ENCODE measurements at regions not wholly inside any gene's neighbourhood (a gene's known extent, or its start where the extent isn't known, plus 50 kb on each side); places are given as distances from the start of the nearest gene placed in this dataset.
"Not testable (repeated sequence)": the region's sequence is repeated elsewhere in the genome, so short reads cannot be mapped to it uniquely, and the experiment has no call there.

- no peaks in the 10 kb centered on the region for H3K9me3 Mint-ChIP-seq
- H3K27me3 Mint-ChIP-seq: no peaks in the 10 kb centered on the region
- no peaks in the 10 kb centered on the region for H3K36me3 Mint-ChIP-seq
- no peaks in the 10 kb centered on the region for H3K4me1 Mint-ChIP-seq
- H3K27ac Mint-ChIP-seq: no peak overlapping the region
- no peak overlapping the region for H3K4me3 Mint-ChIP-seq
Measured at GRCh38 chr4:132809298-132810032, 339.6 kb upstream of the PCDH10 start.

DNA sequence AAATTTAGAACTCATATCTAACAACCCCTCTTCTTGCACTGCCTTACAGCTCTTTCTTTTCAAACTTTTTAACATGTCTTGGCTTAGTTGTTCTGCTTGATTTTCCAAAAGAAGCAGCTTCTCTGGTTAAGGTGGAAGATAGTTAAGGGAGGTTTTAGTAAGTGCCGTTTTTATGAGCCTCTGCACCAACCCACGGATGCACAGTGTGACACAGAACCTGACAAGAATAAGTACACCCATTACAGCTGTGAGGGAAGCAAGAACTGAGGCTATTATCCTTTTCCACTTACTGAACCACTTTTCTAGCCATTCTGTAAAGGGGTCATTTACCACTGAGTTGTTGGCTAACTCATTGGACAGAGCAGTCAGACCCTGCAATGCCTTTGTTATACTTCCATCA, 336.0 kb upstream of the PCDH10 start:
- not testable (repeated sequence) for H3K9me3 Mint-ChIP-seq, H3K4me1 Mint-ChIP-seq, H3K27me3 Mint-ChIP-seq

DNA sequence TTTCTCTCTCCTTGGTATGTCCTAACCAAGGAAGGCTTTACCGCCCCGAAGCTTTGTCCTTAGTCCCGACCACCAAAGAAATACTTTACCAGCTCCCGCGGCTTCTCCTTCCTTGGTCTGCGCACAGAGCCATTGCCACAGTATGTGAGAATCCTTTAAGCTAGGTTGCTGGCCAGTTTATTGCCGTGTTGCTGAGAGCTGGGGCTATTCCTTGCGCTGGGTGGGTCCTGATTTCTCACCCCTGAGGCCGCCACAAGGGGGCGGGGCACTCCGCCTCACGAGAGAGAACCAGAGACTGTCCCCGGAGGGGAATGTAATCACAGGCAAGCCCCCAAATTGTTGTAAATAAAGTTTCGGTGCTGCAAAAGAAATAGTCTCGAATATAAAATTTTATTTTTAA, 331.0 kb upstream of the PCDH10 start:
- H3K27ac Mint-ChIP-seq: no peak overlapping the region
- no peaks in the 10 kb centered on the region for H3K27me3 Mint-ChIP-seq
- H3K4me3 Mint-ChIP-seq: no peak overlapping the region
- no peaks in the 10 kb centered on the region for H3K36me3 Mint-ChIP-seq
- peaks cover 6% of the 10 kb centered on the region for H3K9me3 Mint-ChIP-seq
- H3K4me1 Mint-ChIP-seq: no peaks in the 10 kb centered on the region

More for the DNA sequence above, 336.0 kb upstream of the PCDH10 start:
- not testable (repeated sequence) for H3K36me3 Mint-ChIP-seq, H3K4me3 Mint-ChIP-seq, H3K27ac Mint-ChIP-seq

DNA sequence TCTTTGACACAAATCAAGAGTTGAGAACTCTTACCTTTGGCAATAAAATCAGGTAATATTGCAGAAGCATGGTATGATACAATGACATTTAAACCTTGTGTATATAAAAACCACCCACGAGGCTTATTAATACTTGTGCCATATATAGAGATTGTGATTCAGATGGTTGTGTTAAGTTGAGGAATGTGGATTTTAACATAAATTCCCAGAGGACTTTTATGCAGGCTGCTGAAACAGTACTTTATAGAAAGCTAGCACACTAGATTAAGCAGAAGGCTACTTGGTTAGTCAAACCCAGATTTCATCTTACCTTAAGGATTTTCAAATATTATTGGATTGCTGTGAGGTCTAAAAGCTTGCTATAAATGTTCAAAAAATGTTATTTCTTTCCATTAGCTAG, 325.7 kb upstream of the PCDH10 start:
- Mint-ChIP-seq H3K9me3 (peaks cover 12% of the 10 kb centered on the region), H3K27ac (no peak overlapping the region), H3K4me3 (no peak overlapping the region), H3K27me3 (no peaks in the 10 kb centered on the region), H3K4me1 (no peaks in the 10 kb centered on the region), H3K36me3 (no peaks in the 10 kb centered on the region)

GRCh38 chr4:132824761-132825160, 324.3 kb upstream of the PCDH10 start:
- H3K27ac Mint-ChIP-seq: no peak overlapping the region
- H3K4me1 Mint-ChIP-seq: no peaks in the 10 kb centered on the region
- H3K4me3 Mint-ChIP-seq: no peak overlapping the region
- H3K9me3 Mint-ChIP-seq: peaks cover 22% of the 10 kb centered on the region
- no peaks in the 10 kb centered on the region for H3K36me3 Mint-ChIP-seq
- H3K27me3 Mint-ChIP-seq: peaks cover 2% of the 10 kb centered on the region

DNA sequence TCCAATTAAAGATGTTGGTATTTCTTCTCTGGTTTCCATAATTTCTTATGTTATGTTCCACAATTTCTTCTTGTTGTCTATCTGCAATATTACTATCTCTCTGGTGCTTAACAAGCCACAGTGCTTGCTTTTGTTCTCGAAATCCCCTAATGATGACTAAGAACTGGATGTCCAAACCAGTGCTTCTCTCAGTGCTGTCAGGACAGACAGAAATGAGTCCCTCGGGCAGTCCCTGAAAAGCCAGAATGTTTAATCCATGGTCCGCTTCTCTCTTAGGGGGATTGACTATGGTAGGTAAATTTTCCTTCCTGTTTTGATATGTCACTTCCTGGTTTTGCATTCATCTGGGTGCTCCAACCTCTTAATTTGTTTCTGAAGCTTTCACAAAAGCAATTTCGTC, 321.6 kb upstream of the PCDH10 start:
- peaks cover 16% of the 10 kb centered on the region for H3K9me3 Mint-ChIP-seq
- H3K4me1 Mint-ChIP-seq: no peaks in the 10 kb centered on the region
- no peak overlapping the region for H3K4me3 Mint-ChIP-seq
- peaks cover 2% of the 10 kb centered on the region for H3K27me3 Mint-ChIP-seq
- no peaks in the 10 kb centered on the region for H3K36me3 Mint-ChIP-seq
- H3K27ac Mint-ChIP-seq: no peak overlapping the region

DNA sequence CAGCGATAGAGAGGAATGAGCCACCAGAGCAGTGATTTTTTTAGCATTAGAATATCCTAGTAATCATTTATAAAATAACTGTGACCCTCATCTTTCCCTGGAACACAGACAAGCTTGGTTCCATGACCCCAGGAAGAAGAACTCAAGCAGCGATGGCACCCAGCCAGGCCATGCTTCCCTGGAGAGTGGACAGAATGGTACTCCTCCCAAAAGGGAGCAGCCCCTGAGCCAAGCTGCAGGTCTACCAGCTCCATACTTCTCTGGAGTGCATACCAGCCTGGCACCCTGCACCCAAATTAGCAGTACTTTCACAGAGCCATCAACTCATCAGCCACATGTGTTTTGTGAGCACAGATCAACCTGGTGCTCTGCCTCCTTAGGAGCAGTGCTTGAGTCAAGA, 310.9 kb upstream of the PCDH10 start:
- peaks cover 20% of the 10 kb centered on the region for H3K9me3 Mint-ChIP-seq

DNA sequence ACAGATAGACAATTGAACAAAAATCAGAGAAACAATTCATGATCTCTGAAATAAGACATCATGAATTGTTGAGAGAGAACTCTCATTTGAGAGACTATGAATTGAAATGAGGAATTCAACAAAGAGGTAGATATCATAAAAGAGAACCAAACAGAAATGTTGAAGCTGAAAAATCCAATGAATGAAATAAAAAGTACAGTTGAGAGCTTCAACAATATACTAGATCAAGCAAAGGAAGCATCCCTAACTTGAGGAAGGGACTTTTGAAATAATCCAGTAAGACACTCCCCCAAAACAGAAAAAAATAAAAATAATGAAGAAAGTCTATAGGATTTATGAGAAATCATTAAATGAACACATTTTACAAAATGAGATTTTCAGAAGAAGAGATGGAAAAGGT, 310.0 kb upstream of the PCDH10 start:
- H3K27me3 Mint-ChIP-seq: no peaks in the 10 kb centered on the region
- H3K27ac Mint-ChIP-seq: no peak overlapping the region
- H3K4me1 Mint-ChIP-seq: no peaks in the 10 kb centered on the region
- H3K4me3 Mint-ChIP-seq: no peak overlapping the region
- H3K36me3 Mint-ChIP-seq: no peaks in the 10 kb centered on the region
- peaks cover 20% of the 10 kb centered on the region for H3K9me3 Mint-ChIP-seq

More for the DNA sequence above, 310.9 kb upstream of the PCDH10 start:
- Mint-ChIP-seq H3K36me3 (no peaks in the 10 kb centered on the region), H3K4me1 (no peaks in the 10 kb centered on the region), H3K27me3 (no peaks in the 10 kb centered on the region), H3K27ac (no peak overlapping the region), H3K4me3 (no peak overlapping the region)

DNA sequence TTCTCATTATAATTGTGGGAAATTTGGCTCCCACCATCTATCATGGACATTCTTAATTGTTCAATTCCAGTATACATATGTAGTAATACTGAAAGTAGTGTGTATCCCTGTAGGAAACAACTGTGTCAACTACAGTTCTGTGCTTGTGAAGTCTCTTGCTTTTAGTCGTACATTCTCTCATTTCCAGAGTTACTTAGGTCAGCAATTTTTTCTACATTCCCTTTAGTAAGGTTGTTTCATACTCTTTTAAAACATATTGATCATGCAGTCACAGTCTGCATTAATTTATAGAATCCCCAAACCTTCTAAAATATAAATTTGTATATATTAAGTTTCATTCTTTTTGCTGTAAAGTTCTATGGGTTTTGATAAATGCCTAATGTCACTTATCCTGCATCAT, 289.2 kb upstream of the PCDH10 start:
- Mint-ChIP-seq H3K4me1 (no peaks in the 10 kb centered on the region), H3K4me3 (no peak overlapping the region), H3K9me3 (peaks cover 5% of the 10 kb centered on the region), H3K36me3 (no peaks in the 10 kb centered on the region), H3K27me3 (no peaks in the 10 kb centered on the region), H3K27ac (no peak overlapping the region)

GRCh38 chr4:132860976-132861375, 288.1 kb upstream of the PCDH10 start:
- Mint-ChIP-seq H3K36me3 (no peaks in the 10 kb centered on the region), H3K4me1 (no peaks in the 10 kb centered on the region), H3K9me3 (peaks cover 5% of the 10 kb centered on the region), H3K27ac (no peak overlapping the region), H3K27me3 (no peaks in the 10 kb centered on the region), H3K4me3 (no peak overlapping the region)

DNA sequence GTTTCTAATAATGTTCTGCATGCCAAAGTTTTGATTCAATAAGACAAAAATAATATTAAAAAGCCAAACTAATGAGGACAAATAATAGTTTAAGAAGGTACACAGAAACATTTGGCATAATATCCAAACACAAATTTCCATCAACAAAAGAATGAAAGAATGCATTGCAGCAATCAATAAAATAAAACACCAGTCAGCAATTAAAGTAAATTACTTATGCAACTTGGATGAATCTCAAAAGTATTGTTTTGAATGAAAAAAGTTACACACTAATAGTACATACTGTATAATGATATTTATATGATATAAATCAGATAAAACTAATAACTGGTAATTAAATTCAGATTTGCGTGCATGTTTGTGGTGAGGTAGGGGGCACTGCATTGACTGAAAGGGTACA, 285.5 kb upstream of the PCDH10 start:
- Mint-ChIP-seq H3K27me3 (no peaks in the 10 kb centered on the region), H3K4me3 (no peak overlapping the region), H3K27ac (no peak overlapping the region), H3K36me3 (no peaks in the 10 kb centered on the region), H3K9me3 (no peaks in the 10 kb centered on the region), H3K4me1 (no peaks in the 10 kb centered on the region)

GRCh38 chr4:132865458-132865857, 283.6 kb upstream of the PCDH10 start:
- Mint-ChIP-seq H3K27me3 (no peaks in the 10 kb centered on the region), H3K9me3 (no peaks in the 10 kb centered on the region), H3K36me3 (no peaks in the 10 kb centered on the region), H3K4me1 (no peaks in the 10 kb centered on the region), H3K27ac (no peak overlapping the region), H3K4me3 (no peak overlapping the region)

DNA sequence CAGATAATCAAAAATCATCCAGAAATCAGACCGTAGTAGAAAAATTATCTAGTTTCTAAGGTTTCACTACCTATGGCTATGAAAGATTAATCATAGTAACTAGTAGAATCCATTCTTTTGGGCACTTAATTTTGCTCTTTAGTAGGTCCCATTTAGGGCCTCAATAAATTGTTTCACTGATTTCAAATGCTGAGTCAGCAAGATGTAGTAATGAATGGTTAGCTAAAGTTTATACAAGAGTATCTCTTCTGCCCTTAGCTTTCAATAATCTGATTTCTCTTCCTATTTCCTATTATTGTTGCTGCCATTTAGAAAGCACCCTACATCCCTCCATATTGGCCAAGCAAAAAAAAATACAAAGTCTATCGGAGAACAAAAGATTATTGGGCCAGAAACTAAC, 283.2 kb upstream of the PCDH10 start:
- Mint-ChIP-seq H3K9me3 (no peaks in the 10 kb centered on the region), H3K4me3 (no peak overlapping the region), H3K27ac (no peak overlapping the region), H3K36me3 (no peaks in the 10 kb centered on the region), H3K27me3 (no peaks in the 10 kb centered on the region), H3K4me1 (no peaks in the 10 kb centered on the region)

GRCh38 chr4:132866616-132867015, 282.5 kb upstream of the PCDH10 start:
- Mint-ChIP-seq H3K9me3 (no peaks in the 10 kb centered on the region), H3K4me1 (no peaks in the 10 kb centered on the region), H3K27me3 (no peaks in the 10 kb centered on the region), H3K4me3 (no peak overlapping the region), H3K27ac (no peak overlapping the region), H3K36me3 (no peaks in the 10 kb centered on the region)

GRCh38 chr4:132893787-132894186, 255.3 kb upstream of the PCDH10 start:
- Mint-ChIP-seq H3K4me1 (no peaks in the 10 kb centered on the region), H3K4me3 (no peak overlapping the region), H3K27ac (no peak overlapping the region), H3K9me3 (no peaks in the 10 kb centered on the region), H3K36me3 (no peaks in the 10 kb centered on the region), H3K27me3 (no peaks in the 10 kb centered on the region)

GRCh38 chr4:132901224-132901623, 247.9 kb upstream of the PCDH10 start:
- Mint-ChIP-seq H3K4me1 (no peaks in the 10 kb centered on the region), H3K27ac (no peak overlapping the region), H3K36me3 (no peaks in the 10 kb centered on the region), H3K9me3 (no peaks in the 10 kb centered on the region), H3K27me3 (no peaks in the 10 kb centered on the region), H3K4me3 (no peak overlapping the region)

DNA sequence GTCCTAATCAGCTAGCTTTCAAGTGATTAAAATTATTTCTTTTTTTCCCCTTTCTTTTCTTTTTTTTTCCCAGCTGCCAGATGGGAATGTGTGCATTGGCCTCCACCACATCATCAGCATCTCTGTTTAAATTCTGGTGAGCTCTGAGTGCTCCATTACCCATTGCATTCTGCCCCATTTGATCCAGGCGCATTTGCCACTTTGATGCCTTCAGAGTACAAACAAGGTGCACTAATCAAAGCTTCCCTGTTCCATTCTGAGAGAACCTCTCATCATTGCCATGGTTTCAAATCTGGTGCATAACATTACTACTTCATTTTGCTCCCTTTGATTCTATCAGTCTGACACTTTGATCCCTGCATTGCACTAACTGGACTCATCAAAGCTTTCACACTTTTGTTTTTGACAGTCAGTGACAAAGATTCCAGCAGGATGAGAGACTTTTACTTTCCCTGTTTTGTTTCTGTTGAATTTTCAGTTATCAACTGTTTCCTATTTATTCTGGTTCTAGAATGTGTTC, 238.8 kb upstream of the PCDH10 start:
- Mint-ChIP-seq H3K27ac (no peak overlapping the region), H3K27me3 (no peaks in the 10 kb centered on the region), H3K9me3 (peaks cover 5% of the 10 kb centered on the region), H3K4me1 (no peaks in the 10 kb centered on the region), H3K36me3 (no peaks in the 10 kb centered on the region), H3K4me3 (no peak overlapping the region)

All from activated naive CD4-positive, alpha-beta T cell treated with anti-CD3 and anti-CD28 coated beads, Interleukin-2, amount 50 U/mL, for 24 hours (primary cell).